ENCODE measurements at regions not wholly inside any gene's neighbourhood (a gene's known extent, or its start where the extent isn't known, plus 50 kb on each side); places are given as distances from the start of the nearest gene placed in this dataset.

- intact Hi-C loops (cut with DNase I), result no loop called here
- peak; percentile 51 for DNase-seq (ENCODE audit: low spot score)
These were observed 114.9 kb upstream of the ID2 start for GRCh38 chr2:8566774-8567468.

GRCh38 chr2:8567469-8568260 is 114.2 kb upstream of the ID2 start:
- intact Hi-C loops (cut with DNase I), result no loop called here
- no peak for DNase-seq (ENCODE audit: low spot score)

- DNase-seq (ENCODE audit: low spot score), result no peak
- intact Hi-C loops (cut with DNase I), result no loop called here
These were observed 113.1 kb upstream of the ID2 start for GRCh38 chr2:8568543-8569302.

GRCh38 chr2:8569332-8569930 is 112.4 kb upstream of the ID2 start:
- intact Hi-C loops (cut with DNase I), result no loop called here
- no peak for DNase-seq (ENCODE audit: low spot score)

GRCh38 chr2:8570637-8571036 is 111.2 kb upstream of the ID2 start:
- intact Hi-C loops (cut with DNase I), result no loop called here
- no peak for DNase-seq (ENCODE audit: low spot score)

GRCh38 chr2:8571301-8571791 is 110.5 kb upstream of the ID2 start:
- intact Hi-C loops (cut with DNase I), result no loop called here
- DNase-seq (ENCODE audit: low spot score), result no peak

- peak; percentile 63 for DNase-seq (ENCODE audit: low spot score)
- intact Hi-C loops (cut with DNase I), result no loop called here
These were observed 109.9 kb upstream of the ID2 start for GRCh38 chr2:8571792-8572499.

GRCh38 chr2:8572712-8573233 is 109.1 kb upstream of the ID2 start:
- no peak for DNase-seq (ENCODE audit: low spot score)
- intact Hi-C loops (cut with DNase I), result no loop called here

GRCh38 chr2:8573234-8573941 is 108.5 kb upstream of the ID2 start:
- intact Hi-C loops (cut with DNase I), result no loop called here
- DNase-seq (ENCODE audit: low spot score), result no peak

- intact Hi-C loops (cut with DNase I), result no loop called here
- no peak for DNase-seq (ENCODE audit: low spot score)
These were observed 108.0 kb upstream of the ID2 start for GRCh38 chr2:8573942-8574195.

GRCh38 chr2:8574196-8575037 is 107.4 kb upstream of the ID2 start:
- no peak for DNase-seq (ENCODE audit: low spot score)
- intact Hi-C loops (cut with DNase I), result no loop called here

GRCh38 chr2:8575038-8575833 is 106.6 kb upstream of the ID2 start:
- intact Hi-C loops (cut with DNase I), result no loop called here
- DNase-seq (ENCODE audit: low spot score), result no peak

GRCh38 chr2:8575834-8576423 is 105.9 kb upstream of the ID2 start:
- peak; percentile 41 for DNase-seq (ENCODE audit: low spot score)
- intact Hi-C loops (cut with DNase I), result no loop called here

GRCh38 chr2:8576525-8577167 is 105.2 kb upstream of the ID2 start:
- intact Hi-C loops (cut with DNase I), result no loop called here
- peak; percentile 86 for DNase-seq (ENCODE audit: low spot score)

- intact Hi-C loops (cut with DNase I), result no loop called here
- DNase-seq (ENCODE audit: low spot score), result no peak
These were observed 104.3 kb upstream of the ID2 start for GRCh38 chr2:8577573-8577972.

Data from cardiac septum (tissue), 1 donor.